Head of caudate nucleus (tissue), 42 donors: ENCODE measurements at regions not wholly inside any gene's neighbourhood (a gene's known extent, or its start where the extent isn't known, plus 50 kb on each side); places are given as distances from the start of the nearest gene placed in this dataset.
"Not testable (repeated sequence)": the region's sequence is repeated elsewhere in the genome, so short reads cannot be mapped to it uniquely, and the experiment has no call there.

Experiments
- DNase-seq, 42 donors: peaks; one replicate each; pipeline versions ENCODE4 v3.0.0 to v3.0.0-alpha.2; 2020 to 2021; ENCODE audit warnings: mixed read lengths in 7 of 42
- intact Hi-C: fragments of 100-400 bp; cut with DNase I; formaldehyde crosslinking; loops from one replicate; pipeline ENCODE4 v1.15.0; 2022

DNA sequence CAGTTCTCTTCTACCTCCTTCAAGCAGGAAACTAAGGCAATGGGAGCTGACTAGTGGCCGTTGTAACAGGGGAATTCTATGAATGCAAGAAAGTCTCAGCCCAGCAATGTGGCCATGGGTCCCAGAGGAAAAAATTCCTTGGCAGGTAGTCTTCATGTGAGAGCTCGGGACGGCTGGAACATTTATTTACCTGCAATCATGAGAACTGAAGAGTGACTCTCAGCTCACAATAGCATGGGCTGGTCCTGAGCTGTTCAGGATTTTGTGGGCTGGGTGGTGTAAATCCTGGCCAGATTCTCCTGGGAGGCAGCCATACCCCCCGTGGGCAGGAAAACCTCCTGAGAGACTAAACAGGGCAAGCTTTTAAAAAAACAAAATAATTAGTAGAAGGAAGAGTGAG, 330.3 kb upstream of the CTNNB1 start:
- DNase-seq: no peak
- intact Hi-C loops: no loop called here

GRCh38 chr3:40869939-40870338, 329.4 kb upstream of the CTNNB1 start:
- intact Hi-C loops: no loop called here

DNA sequence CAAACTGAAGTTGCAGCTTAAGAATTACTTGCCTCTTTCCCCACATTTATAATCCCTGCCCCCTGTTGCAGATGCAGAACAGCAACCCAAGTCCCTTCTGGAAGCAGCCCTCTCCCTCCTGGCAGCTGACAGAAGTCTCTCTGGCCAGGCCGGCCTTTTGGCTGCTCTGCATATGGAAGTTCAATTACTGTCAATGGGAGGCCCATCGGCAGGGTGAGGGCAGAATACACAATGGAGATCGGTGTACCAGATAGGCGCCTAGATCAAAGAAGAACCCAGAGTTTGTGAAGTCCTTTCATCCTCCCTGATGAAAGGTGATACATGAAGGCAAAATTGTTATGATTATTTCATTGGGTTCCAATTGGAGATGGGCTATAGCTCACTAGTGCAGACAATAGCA, 327.9 kb upstream of the CTNNB1 start:
- intact Hi-C loops: no loop called here
- no peak for DNase-seq

More at GRCh38 chr3:40869939-40870338, 329.4 kb upstream of the CTNNB1 start:
- DNase-seq: no peak

- intact Hi-C loops: no loop called here
- no peak for DNase-seq
Observed at GRCh38 chr3:40872258-40872920, 326.9 kb upstream of the CTNNB1 start.

DNA sequence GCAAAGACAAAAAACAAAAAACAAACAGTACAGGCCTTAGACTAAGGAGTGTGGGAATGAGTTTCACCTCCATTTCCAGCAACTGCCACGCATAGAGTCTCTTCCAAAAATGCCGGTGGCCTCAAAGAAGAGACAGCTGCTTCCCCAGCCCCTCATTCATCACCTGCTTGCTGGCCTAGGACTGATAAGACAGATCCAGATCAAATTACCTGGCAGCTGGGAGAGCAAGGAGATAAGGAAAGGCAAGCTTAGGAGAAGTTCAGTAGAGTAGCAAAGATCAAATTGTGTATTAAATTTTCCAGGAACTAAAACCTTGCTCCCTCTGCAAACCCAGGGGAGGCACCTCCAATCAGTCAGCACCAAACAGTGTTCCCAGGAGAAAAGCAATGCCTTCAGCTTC, 325.8 kb upstream of the CTNNB1 start:
- no peak for DNase-seq
- intact Hi-C loops: no loop called here

DNA sequence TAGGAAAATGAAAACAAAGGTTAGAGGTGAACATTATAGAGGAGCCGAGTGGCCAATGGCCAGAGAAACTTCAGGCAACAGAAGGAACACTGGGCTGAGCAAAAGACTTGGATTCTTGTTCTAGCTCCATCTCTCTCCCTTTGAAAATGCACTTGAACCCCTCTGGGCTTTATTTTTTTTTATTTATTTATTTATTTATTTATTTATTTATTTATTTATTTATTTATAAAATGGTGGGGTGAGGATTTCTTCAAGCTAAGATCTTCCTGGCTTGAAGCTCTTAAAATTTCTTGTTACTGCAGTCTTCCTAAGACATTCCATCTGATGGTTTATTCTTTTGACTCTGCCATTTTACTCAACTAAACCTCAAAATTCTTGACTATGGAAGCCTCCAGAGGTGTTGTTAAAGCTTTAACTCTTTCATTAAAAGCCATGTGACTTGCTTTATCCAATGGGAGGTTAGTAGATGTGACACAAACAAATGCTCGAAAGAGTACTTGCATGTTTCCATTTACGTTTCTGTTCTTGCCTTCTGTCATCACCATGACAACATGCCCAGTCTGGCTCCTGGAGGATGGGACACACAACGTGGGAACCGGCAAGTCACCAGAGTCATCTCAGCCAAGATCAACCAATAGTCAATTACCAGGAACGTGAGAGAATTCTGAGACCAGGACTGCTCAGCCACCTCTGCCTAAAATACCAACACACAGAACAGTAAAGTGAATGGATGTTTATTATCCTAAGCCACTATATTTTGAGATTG, 325.2 kb upstream of the CTNNB1 start:
- no peak for DNase-seq
- intact Hi-C loops: no loop called here

- DNase-seq: no peak
- intact Hi-C loops: no loop called here
Observed at GRCh38 chr3:40875581-40875980, 323.7 kb upstream of the CTNNB1 start.

DNA sequence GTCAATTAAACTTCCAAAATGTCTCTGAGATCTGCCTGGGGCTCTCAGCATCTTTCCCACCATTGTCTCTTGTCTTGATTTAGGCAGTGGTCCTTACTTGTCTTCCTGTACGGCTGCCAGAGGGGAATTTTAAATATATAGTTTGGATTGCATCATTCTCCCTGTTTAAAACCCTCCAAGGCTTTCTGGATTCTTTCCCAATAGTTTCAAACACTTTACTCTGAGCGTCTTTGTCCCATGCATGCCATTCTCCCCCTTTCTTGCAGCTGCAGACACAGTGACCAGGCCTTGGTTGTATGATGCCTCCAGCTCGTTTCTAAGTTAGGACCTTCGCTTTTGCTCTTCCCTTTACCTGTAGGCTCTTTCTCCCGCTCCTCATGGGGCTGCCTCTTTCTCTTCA, 323.3 kb upstream of the CTNNB1 start:
- intact Hi-C loops: no loop called here
- DNase-seq: no peak

DNA sequence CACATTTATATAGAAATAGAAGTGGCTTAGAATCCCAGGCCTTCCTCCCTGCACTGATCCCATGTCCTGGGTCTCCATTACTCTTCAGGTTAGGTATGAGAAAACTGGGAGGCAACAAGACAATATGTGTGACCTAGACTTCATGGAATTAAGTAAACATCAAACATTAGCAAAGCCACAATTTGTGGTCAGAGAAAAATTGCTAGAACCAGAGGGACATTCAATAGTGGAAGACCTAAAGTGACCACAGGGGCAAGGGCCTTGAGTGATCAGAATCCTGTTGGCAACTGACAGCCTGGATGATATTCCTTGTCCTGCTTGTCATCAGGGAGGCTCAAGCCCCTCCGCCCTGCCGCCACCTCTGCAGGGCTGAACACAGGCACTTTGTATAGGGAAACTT, 322.8 kb upstream of the CTNNB1 start:
- no peak for DNase-seq
- intact Hi-C loops: no loop called here

- peak in 35 of 42 donors; percentile 7 to 73 (median 36) for DNase-seq
- intact Hi-C loops: no loop called here
Observed at GRCh38 chr3:40877631-40878463, 321.5 kb upstream of the CTNNB1 start.

DNA sequence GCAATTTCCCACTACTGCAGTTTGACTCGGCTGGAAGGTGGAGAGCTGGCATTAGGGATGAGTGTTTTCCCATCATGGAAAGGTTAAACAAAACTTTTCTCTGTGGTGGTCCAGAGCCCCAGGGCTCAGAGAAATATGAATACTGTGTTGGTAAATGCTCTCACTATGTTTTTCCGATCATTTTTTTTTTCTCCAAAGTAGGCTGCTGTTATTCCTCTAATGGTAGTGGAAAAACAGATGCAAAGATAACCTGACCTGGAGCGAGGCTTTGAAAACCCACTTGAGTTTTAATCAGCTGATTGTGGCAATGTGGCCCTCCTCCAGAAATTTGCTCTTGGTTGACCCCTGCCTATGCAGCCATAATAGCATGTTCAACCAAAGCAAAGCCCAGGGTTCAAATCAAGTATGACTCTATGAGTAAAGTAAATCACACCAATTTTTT, 320.8 kb upstream of the CTNNB1 start:
- DNase-seq: no peak
- intact Hi-C loops: no loop called here

DNA sequence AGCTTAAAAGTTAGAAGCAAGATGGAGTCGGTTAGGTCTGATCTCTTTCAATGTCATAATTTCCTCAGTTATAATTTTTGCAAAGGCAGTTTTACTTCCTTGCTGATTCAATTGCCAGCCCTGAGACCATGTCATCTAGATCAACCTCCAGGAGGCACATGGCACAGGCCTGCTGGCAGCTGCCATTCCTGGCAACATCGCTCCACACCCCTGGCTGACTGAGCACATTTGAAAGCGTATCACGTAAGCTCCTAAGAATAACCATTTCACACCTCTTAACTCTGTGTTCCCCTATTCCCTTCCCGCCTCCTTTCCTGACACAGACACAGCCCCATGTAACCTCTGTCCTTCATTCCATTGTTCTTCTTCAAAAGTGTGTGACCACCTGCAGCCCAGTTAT, 313.9 kb upstream of the CTNNB1 start:
- intact Hi-C loops: no loop called here
- no peak for DNase-seq

- intact Hi-C loops: no loop called here
- no peak for DNase-seq
Observed at GRCh38 chr3:40886660-40887425, 312.5 kb upstream of the CTNNB1 start.

- no peak for DNase-seq
- intact Hi-C loops: no loop called here
Observed at GRCh38 chr3:40891186-40891585, 308.1 kb upstream of the CTNNB1 start.

DNA sequence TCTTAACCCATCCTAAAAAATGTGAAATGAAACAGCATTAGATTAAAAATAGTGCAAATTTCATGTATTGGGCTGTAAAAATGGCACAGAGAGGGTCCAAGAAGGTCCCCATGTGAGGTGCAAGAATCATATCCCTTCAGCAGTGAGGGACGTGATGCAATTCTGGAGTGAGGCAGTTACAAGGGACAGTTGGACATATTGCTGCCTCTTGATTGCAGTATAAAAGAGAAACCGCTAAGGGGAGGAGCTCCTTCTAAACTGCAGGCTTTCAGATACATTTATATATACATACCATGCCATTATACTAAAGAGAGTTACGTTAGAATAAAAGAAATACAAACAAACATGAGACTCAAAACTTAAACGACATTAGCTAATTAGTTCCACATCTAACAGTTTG, 304.2 kb upstream of the CTNNB1 start:
- intact Hi-C loops: no loop called here
- DNase-seq: no peak

DNA sequence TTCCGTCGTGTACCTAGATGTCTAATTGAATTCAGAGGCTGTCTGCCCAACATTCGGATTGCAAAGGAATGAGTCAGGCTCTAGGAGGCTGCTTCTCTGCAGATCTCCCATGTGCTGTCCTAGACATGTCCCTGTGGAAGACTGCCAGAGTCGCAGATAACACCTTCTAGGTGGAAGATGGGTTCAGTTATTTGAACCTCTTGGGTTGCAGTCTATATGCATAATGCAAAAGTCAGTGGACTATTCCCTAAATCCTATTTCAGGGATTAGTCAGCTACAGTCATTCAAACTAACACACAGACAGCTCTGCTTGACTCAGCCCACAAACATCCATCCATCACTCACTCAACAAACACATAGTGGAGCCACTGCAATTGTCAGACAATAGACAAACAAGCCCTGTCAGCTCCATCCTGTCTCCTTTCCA, 300.0 kb upstream of the CTNNB1 start:
- no peak for DNase-seq
- intact Hi-C loops: no loop called here

DNA sequence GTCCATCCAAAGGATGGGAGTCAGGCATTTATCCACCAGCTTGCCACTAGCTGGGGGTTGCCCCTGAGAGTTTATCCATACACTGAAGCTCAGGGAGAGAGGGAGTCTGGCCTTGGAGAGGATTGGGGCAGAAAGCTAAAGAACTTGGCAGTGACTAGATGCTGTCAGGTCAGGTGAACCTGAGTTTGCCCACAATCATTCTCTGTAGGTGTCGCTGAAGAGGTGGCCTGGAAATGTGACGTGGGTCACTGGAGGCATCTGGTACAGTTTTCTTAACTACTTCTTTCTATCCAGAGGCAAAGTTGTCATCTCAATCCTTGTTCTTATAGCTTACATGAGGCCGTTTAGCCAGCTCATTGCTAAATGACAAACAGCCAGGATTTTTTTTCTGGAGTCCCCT, 298.0 kb upstream of the CTNNB1 start:
- no peak for DNase-seq
- intact Hi-C loops: no loop called here

- intact Hi-C loops: no loop called here
- no peak for DNase-seq
Observed at GRCh38 chr3:40901796-40902195, 297.5 kb upstream of the CTNNB1 start.

DNA sequence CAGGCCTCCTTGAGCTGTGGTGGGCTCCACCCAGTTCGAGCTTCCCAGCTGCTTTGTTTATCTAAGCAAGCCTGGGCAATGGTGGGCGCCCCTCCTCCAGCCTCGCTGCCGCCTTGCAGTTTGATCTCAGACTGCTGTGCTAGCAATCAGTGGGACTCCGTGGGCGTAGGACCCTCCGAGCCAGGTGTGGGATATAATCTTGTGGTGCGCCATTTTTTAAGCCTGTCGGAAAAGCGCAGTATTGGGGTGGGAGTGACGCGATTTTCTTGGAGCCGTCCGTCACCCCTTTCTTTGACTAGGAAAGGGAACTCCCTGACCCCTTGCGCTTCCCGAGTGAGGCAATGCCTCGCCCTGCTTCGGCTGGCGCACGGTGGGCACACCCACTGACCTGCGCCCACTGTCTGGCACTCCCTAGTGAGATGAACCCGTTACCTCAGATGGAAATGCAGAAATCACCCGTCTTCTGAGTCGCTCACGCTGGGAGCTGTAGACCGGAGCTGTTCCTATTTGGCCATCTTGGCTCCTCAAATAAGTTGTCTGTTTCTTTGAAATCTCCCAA, 291.3 kb upstream of the CTNNB1 start:
- peak in 1 of 42 donors; percentile 3 for DNase-seq
- intact Hi-C loops: not testable (repeated sequence)
